ENCODE measurements at regions not wholly inside any gene's neighbourhood (a gene's known extent, or its start where the extent isn't known, plus 50 kb on each side); places are given as distances from the start of the nearest gene placed in this dataset.

GRCh38 chr17:68749349-68750207 lies 148.4 kb upstream of the FAM20A start:
- Mint-ChIP-seq H3K36me3 (ENCODE audit: low read depth) (no peaks in the 10 kb centered on the region), H3K4me1 (no peaks in the 10 kb centered on the region), H3K4me3 (no peak overlapping the region), H3K27ac (no peak overlapping the region), H3K27me3 (peaks cover 10% of the 10 kb centered on the region), H3K9me3 (no peaks in the 10 kb centered on the region)
- CTCF ChIA-PET: no interaction called here
- DNase-seq: no peak
- POLR2A ChIA-PET: no interaction called here

- Mint-ChIP-seq H3K27ac (no peak overlapping the region), H3K4me1 (no peaks in the 10 kb centered on the region), H3K9me3 (no peaks in the 10 kb centered on the region), H3K4me3 (no peak overlapping the region), H3K27me3 (peaks cover 19% of the 10 kb centered on the region), H3K36me3 (ENCODE audit: low read depth) (no peaks in the 10 kb centered on the region)
- CTCF ChIA-PET: no interaction called here
- DNase-seq: no peak
- POLR2A ChIA-PET: no interaction called here
Measured at GRCh38 chr17:68748381-68748780, 147.2 kb upstream of the FAM20A start.

GRCh38 chr17:68740555-68741447 lies 139.6 kb upstream of the FAM20A start:
- H3K4me1 Mint-ChIP-seq: no peaks in the 10 kb centered on the region
- H3K9me3 Mint-ChIP-seq: no peaks in the 10 kb centered on the region
- no peaks in the 10 kb centered on the region for H3K36me3 Mint-ChIP-seq (ENCODE audit: low read depth)
- peaks cover 24% of the 10 kb centered on the region for H3K27me3 Mint-ChIP-seq
- ChIA-PET POLR2A (no interaction called here), CTCF (interaction anchor here (0.6 kb wide), 1 partner anchor 39 kb away, joined by 3 read pairs; no protein-coding TSS in a partner anchor)
- no peak for DNase-seq
- H3K4me3 Mint-ChIP-seq: no peak overlapping the region
- H3K27ac Mint-ChIP-seq: no peak overlapping the region

GRCh38 chr17:68737761-68738443 lies 136.7 kb upstream of the FAM20A start:
- POLR2A ChIA-PET: no interaction called here
- H3K4me3 Mint-ChIP-seq: no peak overlapping the region
- CTCF ChIA-PET: no interaction called here
- DNase-seq: no peak
- H3K27me3 Mint-ChIP-seq: peaks cover 14% of the 10 kb centered on the region
- no peaks in the 10 kb centered on the region for H3K36me3 Mint-ChIP-seq (ENCODE audit: low read depth)
- H3K9me3 Mint-ChIP-seq: no peaks in the 10 kb centered on the region
- no peak overlapping the region for H3K27ac Mint-ChIP-seq
- no peaks in the 10 kb centered on the region for H3K4me1 Mint-ChIP-seq

- POLR2A ChIA-PET: no interaction called here
- no peaks in the 10 kb centered on the region for H3K9me3 Mint-ChIP-seq
Measured at GRCh38 chr17:68734931-68735330, 133.8 kb upstream of the FAM20A start.

GRCh38 chr17:68734187-68734900 lies 133.2 kb upstream of the FAM20A start:
- ChIA-PET CTCF (no interaction called here), POLR2A (no interaction called here)
- Mint-ChIP-seq H3K27ac (no peak overlapping the region), H3K4me3 (no peak overlapping the region), H3K27me3 (peaks cover 14% of the 10 kb centered on the region), H3K9me3 (no peaks in the 10 kb centered on the region), H3K36me3 (ENCODE audit: low read depth) (no peaks in the 10 kb centered on the region), H3K4me1 (no peaks in the 10 kb centered on the region)
- DNase-seq: no peak

More at GRCh38 chr17:68734931-68735330, 133.8 kb upstream of the FAM20A start:
- Mint-ChIP-seq H3K4me3 (no peak overlapping the region), H3K27me3 (peaks cover 14% of the 10 kb centered on the region), H3K27ac (no peak overlapping the region), H3K4me1 (no peaks in the 10 kb centered on the region), H3K36me3 (ENCODE audit: low read depth) (no peaks in the 10 kb centered on the region)
- CTCF ChIA-PET: no interaction called here
- no peak for DNase-seq

- Mint-ChIP-seq H3K4me1 (no peaks in the 10 kb centered on the region), H3K36me3 (ENCODE audit: low read depth) (no peaks in the 10 kb centered on the region)
- POLR2A ChIA-PET: no interaction called here
Measured at GRCh38 chr17:68733241-68734176, 132.3 kb upstream of the FAM20A start.

GRCh38 chr17:68732301-68732749 lies 131.2 kb upstream of the FAM20A start:
- H3K27me3 Mint-ChIP-seq: peaks cover 12% of the 10 kb centered on the region
- H3K4me1 Mint-ChIP-seq: no peaks in the 10 kb centered on the region
- no peaks in the 10 kb centered on the region for H3K36me3 Mint-ChIP-seq (ENCODE audit: low read depth)
- ChIA-PET POLR2A (no interaction called here), CTCF (interaction anchor here (0.6 kb wide), 1 partner anchor 171 kb away, joined by 3 read pairs; no protein-coding TSS in a partner anchor)
- H3K4me3 Mint-ChIP-seq: no peak overlapping the region
- H3K9me3 Mint-ChIP-seq: no peaks in the 10 kb centered on the region
- no peak overlapping the region for H3K27ac Mint-ChIP-seq
- no peak for DNase-seq

More at GRCh38 chr17:68733241-68734176, 132.3 kb upstream of the FAM20A start:
- H3K9me3 Mint-ChIP-seq: no peaks in the 10 kb centered on the region
- no peak overlapping the region for H3K4me3 Mint-ChIP-seq
- no peak overlapping the region for H3K27ac Mint-ChIP-seq
- peaks cover 10% of the 10 kb centered on the region for H3K27me3 Mint-ChIP-seq
- CTCF ChIA-PET: no interaction called here
- DNase-seq: no peak

GRCh38 chr17:68731465-68731864 lies 130.3 kb upstream of the FAM20A start:
- no peak for DNase-seq
- ChIA-PET CTCF (interaction anchor here (0.6 kb wide), 1 partner anchor 172 kb away, joined by 3 read pairs; no protein-coding TSS in a partner anchor), POLR2A (no interaction called here)
- Mint-ChIP-seq H3K27me3 (peaks cover 16% of the 10 kb centered on the region), H3K4me3 (no peak overlapping the region), H3K4me1 (no peaks in the 10 kb centered on the region), H3K9me3 (no peaks in the 10 kb centered on the region), H3K27ac (no peak overlapping the region), H3K36me3 (ENCODE audit: low read depth) (no peaks in the 10 kb centered on the region)

GRCh38 chr17:68719431-68719830 lies 118.3 kb upstream of the FAM20A start:
- DNase-seq: no peak
- Mint-ChIP-seq H3K27ac (no peak overlapping the region), H3K9me3 (no peaks in the 10 kb centered on the region), H3K4me1 (no peaks in the 10 kb centered on the region), H3K4me3 (no peak overlapping the region), H3K27me3 (peaks cover 16% of the 10 kb centered on the region), H3K36me3 (ENCODE audit: low read depth) (no peaks in the 10 kb centered on the region)
- POLR2A ChIA-PET: interaction anchor here (0.6 kb wide), 1 partner anchor 391 kb away, joined by 3 read pairs; no protein-coding TSS in a partner anchor
- CTCF ChIA-PET: interaction anchor here (0.9 kb wide), 1 partner anchor 25 kb away, joined by 3 read pairs; no protein-coding TSS in a partner anchor

- Mint-ChIP-seq H3K9me3 (no peaks in the 10 kb centered on the region), H3K27me3 (peaks cover 15% of the 10 kb centered on the region), H3K4me1 (no peaks in the 10 kb centered on the region), H3K27ac (no peak overlapping the region), H3K36me3 (ENCODE audit: low read depth) (no peaks in the 10 kb centered on the region), H3K4me3 (no peak overlapping the region)
- no peak for DNase-seq
- ChIA-PET POLR2A (interaction anchor here (0.6 kb wide), 1 partner anchor 392 kb away, joined by 3 read pairs; no protein-coding TSS in a partner anchor), CTCF (interaction anchor here (0.9 kb wide), 1 partner anchor 25 kb away, joined by 3 read pairs; no protein-coding TSS in a partner anchor)
Measured at GRCh38 chr17:68718926-68719325, 117.8 kb upstream of the FAM20A start.

Measured in activated CD4-positive, alpha-beta T cell treated with anti-CD3 and anti-CD28 coated beads, Interleukin-2, amount 10 ng/mL, durations not matched to agents 7 days and 5 days (primary cell).